COLO668 (cell line): ENCODE measurements at regions not wholly inside any gene's neighbourhood (a gene's known extent, or its start where the extent isn't known, plus 50 kb on each side); places are given as distances from the start of the nearest gene placed in this dataset.
"Not testable (repeated sequence)": the region's sequence is repeated elsewhere in the genome, so short reads cannot be mapped to it uniquely, and the experiment has no call there.

Experiments used
- DNase-seq: peaks from one replicate; lab custom pipeline; 2025; ENCODE audit not compliant: unreplicated experiment; lab: John Stamatoyannopoulos, UW

GRCh38 chr5:154702477-154702876 is 52.7 kb upstream of the LARP1 start:
- DNase-seq, result no peak

- not testable (repeated sequence) for DNase-seq
Observed at GRCh38 chr5:154701725-154702124, 53.5 kb upstream of the LARP1 start.

DNA sequence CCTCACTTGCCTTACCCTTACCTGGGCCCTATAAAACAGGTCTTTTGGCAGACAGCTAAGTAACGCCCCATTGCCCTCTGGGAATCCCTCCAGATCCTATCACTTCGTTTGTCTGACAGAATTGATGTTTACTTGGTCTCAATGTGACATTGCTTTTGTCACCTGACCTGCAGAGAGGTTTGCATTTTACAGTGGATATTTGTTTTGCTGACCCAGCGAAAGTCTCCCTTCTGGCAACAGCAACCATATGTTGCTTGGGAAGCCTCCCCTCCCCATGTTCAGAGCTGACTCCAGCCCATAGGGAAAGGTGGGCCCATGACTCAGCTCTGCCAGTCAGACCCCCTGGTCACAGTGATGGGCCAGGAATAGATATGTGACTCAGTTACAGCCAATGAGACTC is 54.0 kb upstream of the LARP1 start:
- peak; percentile 17 for DNase-seq

DNA sequence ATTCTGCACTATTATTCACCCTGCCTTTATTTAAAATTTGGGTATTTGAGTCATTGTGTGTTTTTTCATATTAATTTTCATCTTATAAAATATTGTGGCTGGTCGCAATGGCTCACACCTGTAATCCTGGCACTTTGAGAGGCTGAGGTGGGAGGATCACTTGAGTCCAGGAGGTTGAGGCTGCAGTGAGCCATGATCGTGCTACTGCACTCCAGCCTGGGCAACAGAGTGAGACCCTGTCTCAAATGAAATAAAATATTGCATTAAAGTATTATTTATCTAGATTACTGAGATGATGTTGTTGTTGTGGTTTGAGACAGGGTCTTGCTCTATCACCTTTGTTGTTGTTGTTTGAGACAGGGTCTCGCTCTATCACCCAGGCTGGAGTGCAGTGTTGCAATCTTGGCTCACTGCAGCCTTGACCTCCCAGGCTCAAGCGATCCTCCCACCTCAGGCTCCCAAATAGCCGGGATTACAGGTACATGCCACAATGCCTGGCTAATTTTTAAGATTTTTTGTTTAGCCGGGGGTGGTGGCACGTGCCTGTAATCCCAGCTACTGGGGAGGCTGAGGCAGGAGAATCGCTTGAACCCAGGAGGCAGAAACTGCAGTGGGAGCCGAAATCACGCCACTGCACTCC is 54.8 kb upstream of the LARP1 start:
- not testable (repeated sequence) for DNase-seq

DNA sequence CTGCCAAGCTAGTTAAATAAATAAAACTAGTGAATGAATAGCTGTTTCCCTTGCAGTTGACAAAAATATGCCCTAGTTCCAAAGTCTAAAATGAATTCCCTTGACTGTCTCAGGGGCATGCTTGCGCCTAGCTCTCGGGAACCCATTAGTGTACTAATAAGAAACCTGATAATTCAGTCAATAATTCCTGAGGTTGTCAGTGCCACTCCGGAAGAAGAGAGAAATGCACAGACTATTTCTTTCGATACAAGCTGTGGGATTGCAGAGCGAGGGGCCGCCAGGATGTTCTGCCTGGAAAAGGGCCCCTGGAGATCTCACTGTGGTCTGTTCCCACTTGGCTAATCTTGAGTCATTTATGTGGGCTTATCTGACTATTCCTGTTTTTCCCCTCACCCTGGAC is 56.4 kb upstream of the LARP1 start:
- DNase-seq, result no peak

- DNase-seq, result no peak
Observed at GRCh38 chr5:154697371-154697770, 57.8 kb upstream of the LARP1 start.

- DNase-seq, result no peak
Observed at GRCh38 chr5:154696891-154697290, 58.3 kb upstream of the LARP1 start.

DNA sequence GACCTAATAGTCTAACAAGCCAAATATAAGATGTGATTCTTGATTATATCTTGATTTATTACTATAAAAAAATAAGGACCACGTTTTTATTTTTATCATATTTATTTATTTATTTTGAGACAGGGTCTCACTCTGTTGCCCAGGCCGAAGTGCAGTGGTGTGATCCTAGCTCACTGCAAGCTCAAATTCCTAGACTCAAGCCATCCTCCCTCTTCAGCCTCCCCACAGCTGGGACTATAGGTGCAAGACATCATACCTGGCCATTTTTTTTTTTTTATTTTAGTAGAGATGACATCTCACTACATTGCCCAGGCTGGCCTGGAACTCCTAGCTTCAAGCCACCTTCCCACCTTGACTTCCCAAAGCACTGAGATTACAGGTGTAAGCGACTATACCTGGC is 61.0 kb upstream of the LARP1 start:
- DNase-seq, result no peak

DNA sequence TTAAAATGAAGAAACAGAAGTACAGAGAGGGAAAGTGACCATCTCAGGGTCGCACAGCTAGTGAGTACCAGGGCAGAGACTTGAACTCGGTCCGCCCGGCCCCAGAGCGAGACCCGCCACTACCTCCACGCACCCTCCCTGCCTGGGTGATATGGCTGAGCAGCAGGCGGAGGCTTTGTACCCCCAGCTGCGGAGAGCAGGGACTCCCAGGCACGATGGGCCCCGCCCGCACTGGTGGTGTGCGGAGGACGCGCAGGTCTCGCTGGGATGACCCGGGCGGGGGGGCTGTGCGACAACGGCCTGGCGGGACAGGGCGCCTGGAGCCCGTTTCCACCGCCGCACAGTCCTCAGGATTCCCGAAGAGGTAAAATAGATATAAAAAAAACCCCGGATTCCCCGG is 64.7 kb upstream of the LARP1 start:
- no peak for DNase-seq

GRCh38 chr5:154686490-154686889 is 68.7 kb upstream of the LARP1 start:
- no peak for DNase-seq

GRCh38 chr5:154683101-154683880 is 71.9 kb upstream of the LARP1 start:
- no peak for DNase-seq

DNA sequence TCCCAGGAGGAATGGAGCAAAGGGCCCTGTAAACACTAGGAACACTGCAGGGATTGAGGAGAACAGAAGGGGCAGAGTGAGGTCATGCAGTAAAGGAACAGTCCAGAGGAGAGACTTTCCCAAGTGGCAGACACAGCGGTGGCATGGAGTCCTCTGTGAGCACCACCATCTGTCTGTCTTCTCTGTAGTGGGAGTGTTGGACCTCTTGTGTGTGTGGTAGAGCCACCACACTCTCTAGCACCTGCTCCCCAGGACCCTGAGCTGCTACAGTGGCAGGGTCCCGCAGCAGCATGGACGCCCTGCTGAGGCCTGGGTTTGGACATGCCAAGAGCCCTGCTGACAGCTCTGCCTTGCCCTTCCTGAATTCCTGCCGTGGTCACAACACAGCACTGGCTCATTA is 75.7 kb upstream of the LARP1 start:
- no peak for DNase-seq

GRCh38 chr5:154677921-154678320 is 77.3 kb upstream of the LARP1 start:
- no peak for DNase-seq

- DNase-seq, result no peak
Observed at GRCh38 chr5:154676508-154676907, 78.7 kb upstream of the LARP1 start.

GRCh38 chr5:154674029-154674428 is 81.1 kb upstream of the LARP1 start:
- DNase-seq, result no peak

GRCh38 chr5:154673506-154673905 is 81.7 kb upstream of the LARP1 start:
- DNase-seq, result no peak

GRCh38 chr5:154669913-154670312 is 85.3 kb upstream of the LARP1 start:
- not testable (repeated sequence) for DNase-seq

DNA sequence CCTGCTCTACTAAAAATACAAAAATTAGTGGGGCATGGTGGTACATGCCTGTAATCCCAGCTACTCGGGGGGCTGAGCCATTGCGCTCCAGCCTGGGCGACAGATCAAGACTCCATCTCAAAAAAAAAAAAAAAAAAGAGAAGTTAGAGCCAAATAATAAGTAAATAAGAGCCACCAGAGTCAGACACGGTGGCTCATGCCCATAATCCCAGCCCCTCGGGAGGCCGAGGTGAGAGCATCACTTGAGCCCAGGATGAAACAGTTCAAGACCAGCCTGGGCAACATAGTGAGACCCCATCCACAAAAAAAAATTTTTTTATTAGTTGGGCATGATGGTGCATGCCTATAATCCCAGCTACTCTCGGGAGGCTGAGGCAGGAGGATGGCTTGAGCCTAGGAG is 85.8 kb upstream of the LARP1 start:
- DNase-seq, result no peak

DNA sequence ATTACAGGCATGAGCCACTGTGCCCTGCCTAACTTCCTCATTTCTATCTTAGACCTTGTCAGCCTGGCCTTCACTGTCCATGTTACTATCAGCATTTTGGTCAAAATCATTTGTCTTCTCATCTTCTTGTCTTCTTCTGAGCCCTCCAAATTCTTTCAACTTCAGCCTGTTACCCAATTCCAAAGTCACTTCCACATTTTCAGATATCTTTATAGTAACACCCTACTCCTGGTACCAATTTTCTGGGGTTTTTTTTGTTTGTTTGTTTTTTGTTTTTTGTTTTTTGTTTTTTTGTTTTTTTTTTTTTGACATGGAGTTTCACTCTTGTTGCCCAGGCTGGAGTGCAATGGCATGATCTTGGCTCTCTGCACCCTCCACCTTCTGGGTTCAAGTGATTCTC is 90.3 kb upstream of the LARP1 start:
- DNase-seq, result no peak

DNA sequence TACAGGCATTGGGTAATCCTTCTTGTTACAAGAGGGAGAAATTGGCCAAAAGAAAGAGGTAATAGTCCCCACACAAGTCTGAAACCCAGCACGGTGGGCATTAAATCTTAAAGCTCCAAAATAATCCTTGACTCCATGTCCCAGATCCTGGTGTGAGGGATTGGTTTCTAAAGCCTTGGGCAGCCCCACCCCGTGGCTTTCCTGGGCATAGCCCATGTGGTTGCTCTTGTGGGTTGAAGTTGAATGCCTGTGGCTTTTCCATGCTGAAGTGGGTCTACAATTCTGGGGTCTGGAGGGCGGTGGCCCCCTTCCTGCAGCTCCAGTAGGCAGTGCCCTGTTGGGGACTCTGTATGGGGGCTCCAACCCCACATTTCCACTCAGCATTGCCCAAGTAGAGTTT is 91.8 kb upstream of the LARP1 start:
- no peak for DNase-seq

DNA sequence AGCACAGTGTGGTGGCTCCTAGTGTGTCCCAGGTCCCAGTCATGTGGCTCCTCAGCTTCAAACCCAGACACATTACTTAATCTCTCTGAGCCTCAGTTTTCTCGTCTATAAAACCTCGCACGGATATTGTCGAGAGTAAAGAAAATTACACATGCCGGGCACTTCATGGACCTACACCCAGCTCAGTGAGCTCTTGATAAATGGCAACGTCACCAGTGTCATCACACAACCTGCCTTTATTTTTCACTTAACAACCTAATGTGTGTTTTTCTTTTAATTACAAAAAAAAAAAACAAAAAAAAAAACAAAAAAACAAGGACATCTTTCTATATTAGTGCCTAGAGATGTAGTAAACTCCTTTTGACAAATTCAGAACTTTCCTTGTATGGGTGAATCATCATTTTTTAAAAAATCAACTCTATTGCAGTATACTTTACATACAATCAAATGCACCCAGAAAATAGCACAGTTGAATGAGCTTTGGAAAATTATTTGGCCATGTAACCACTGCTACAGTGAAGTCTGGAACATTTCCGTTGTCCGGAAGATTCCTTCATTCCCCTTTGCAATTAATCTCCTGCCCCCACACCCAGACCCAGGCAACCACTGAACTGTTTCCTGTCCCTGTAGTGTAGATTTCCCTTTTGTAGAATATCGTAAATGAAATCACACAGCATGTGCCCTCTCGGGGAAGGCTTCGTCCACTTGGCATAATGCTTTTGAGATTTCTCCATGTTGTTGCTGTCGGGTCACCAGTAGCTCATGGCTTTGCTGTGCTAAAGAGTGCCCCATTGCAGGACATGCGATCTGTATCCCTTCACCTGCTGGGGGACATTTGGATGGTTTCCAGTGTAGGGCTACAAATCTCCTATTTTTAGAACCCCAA is 100.4 kb upstream of the LARP1 start:
- DNase-seq, result no peak
